HG03354 (cell line): ENCODE measurements at regions not wholly inside any gene's neighbourhood (a gene's known extent, or its start where the extent isn't known, plus 50 kb on each side); places are given as distances from the start of the nearest gene placed in this dataset.

Source experiments
- ATAC-seq: cut with Tn5 transposase; IDR thresholded peaks from one replicate; pipeline ENCODE4 v1.9.1; 2021; ENCODE audit warnings: mild to moderate bottlenecking; ENCODE audit not compliant: unreplicated experiment, poor library complexity, severe bottlenecking

DNA sequence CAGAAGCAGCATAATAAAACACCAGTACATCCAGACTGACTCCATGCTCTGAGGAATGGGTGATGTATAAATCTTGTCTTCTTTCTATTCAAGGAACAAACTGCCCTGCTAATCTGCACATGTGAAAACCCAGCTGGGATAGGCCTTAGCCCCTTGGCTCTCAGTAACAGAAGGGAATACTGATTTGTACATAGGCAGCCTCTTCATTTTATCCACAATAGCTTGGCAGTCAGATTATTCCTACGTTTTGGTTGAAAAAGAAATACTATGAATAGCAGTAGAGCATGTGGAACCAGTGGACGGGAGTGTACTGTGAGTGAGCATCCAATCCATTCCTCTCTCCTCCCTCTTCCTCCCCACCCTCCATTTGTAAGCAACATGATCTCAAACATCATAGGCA lies 113.5 kb upstream of the ARHGAP5 start:
- ATAC-seq: no peak

DNA sequence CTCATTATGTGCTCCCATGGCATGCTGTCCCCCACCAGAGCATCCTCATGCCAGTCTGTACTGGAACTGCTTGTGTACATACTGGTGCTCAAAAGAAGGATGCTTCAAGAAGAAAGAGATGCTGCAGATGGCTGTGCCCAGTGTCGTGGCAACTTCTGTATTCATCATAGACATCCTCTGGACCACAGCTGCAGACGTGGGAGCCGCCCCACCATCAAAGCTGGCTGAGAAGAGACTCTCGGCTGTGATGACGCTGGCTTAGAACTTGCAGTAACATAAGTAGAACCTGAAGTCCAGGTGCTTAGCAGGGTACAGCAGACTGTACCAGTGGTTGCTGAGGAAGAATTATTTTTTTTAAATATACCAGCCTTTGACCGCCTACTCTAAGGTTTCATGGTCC lies 112.6 kb upstream of the ARHGAP5 start:
- no peak for ATAC-seq

DNA sequence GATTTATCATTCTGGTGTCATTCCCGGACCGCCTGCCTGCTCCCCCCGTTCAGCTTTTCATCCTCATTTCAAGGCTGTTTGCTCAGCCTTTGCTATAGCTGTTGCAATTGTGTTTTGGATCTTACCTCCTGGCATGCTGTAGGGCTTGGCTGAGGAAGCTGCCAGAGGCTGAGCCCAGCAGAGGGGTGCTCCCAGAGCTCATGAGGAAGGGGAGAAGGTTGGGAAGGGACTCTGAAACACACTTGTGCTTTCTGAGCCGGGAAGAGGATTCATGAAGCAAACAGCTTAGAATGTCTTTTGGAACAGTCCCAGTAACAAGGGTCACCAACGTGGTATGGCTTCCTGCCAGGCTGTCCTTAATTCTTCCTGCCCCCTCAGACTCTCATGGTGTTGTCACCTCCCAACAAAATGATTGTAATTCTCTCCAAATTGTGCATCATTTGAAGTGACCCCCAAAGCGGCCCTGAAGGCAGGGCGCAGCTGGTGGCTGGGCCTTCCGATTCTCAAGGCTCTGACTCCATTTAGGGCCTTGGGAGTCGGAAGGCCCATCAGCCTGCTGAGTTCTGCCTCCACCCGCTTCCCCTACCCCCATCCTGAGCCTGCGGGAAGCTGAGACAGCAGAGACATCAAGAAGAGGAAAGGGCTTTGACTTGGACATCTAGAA lies 111.9 kb upstream of the ARHGAP5 start:
- ATAC-seq: no peak

DNA sequence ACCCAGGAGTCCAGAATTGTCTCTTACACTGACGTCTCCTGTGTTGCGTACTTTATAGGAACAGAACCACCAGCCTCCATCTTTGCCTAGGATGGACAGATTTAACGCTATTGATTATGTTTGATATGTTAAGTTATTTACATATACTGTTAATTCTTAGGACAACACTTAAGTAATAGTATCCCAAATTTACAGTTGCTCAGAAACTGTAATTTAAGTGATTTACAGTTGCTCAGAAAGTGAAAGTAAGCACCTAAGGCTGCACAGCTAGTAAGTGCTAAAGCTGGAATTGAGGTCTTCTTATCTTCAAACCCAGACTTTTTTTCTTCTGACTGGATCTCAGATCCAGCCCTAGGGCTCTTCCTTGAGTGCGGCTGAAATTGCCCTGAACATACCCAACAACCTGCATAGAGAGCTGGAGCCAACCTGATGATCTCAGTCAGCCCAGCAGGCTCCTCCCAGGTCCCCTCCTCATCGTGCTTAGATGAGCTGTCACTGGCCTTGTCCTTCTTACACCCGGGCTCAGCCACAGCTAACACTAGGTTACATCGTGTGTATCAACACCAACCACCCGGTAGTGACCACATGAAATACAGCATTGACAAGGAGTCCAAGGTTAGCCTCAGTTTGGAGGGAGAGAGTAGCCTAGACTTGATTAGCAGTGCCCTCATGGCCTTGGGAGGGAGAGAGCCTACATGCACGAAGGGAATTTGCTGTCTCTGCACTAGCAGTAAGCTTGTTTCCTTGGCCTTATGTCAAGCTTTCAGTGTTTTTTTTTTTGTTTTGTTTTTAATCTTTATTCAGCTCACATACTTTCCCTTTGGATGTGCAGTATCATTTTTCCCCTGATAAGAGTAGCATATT lies 111.1 kb upstream of the ARHGAP5 start:
- no peak for ATAC-seq

DNA sequence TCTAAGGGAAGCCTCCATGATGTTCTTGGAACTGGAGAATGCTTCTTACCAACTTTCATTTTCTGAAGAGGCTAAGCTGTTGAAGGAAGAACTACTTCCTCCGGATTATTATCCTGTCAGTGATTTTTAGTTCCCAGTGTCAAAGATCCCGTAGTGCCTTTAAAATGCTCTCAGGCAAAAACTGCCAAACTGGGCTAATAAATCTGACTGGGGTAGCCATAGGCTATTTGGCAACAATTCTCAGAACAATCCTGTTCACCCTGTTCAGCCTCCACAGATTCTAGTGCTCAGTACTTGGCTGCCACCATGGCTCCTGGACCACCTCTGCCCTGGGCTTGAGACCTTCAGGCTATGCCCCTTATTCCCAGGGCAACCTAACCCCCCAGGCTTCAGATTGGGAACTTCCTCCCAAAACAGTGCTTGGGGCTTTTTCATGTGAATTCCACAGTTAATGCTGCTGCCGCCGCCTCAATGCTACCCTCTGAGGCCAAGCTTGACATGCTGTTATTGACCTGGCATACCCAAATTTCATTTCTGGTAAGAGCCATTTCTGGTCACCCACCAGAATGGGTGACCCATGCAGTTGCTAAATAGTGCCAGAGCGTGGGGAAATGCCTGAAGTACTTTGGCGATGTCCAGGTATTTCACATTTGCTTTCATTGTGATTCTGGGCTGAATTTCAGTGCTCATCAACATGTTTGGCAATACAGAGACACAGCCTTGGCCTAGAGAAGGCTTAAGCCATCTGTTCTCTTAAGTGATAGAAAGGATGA lies 110.0 kb upstream of the ARHGAP5 start:
- peak; percentile 19 for ATAC-seq

DNA sequence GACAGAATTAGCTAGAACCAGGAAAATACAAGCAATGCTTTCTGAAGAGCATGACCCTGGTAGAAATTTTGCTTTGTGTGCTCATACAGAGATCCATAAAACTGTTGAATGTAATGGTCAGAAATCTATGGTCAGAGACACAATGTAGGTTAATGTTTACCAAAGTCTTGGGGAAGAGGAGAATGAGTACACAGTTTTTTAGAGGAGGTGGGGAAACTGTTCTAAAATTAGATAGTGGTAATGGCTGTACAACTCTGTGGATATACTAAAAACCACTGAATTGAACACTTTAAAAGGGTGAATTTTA lies 109.5 kb upstream of the ARHGAP5 start:
- ATAC-seq: peak; percentile 49

DNA sequence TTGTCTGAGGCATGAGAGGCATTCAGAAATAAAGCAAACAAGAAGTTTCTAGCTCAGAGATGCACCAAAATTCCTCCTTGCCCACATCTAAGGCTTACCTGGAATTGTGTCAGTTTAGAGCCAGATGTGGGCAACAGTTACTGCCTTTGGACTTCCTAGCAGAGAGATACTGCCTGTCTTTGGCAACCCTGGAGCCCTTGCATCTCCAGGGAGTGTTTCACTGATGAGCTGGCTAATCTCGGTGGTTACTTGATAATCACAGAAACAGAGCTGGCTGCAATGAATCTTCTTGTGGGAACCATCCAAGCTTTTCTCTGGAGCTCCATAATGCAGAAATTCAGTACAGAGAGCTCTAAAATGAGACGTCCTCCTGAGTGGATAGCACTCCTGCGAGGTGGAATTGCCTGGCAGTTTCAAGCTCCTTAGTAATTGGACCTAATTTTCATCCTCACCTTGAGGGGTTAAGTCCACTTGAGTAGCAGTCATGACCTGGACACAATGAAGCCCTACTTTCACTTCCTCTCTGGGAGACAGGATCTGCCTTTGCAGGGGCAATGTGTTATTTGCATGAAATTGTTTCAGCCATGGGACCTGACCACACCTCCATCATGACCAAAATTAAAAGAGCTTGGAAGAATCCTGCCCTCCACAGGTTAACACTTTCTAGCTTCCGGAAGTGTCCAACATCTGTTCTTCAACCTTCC lies 108.8 kb upstream of the ARHGAP5 start:
- peak; percentile 68 for ATAC-seq

DNA sequence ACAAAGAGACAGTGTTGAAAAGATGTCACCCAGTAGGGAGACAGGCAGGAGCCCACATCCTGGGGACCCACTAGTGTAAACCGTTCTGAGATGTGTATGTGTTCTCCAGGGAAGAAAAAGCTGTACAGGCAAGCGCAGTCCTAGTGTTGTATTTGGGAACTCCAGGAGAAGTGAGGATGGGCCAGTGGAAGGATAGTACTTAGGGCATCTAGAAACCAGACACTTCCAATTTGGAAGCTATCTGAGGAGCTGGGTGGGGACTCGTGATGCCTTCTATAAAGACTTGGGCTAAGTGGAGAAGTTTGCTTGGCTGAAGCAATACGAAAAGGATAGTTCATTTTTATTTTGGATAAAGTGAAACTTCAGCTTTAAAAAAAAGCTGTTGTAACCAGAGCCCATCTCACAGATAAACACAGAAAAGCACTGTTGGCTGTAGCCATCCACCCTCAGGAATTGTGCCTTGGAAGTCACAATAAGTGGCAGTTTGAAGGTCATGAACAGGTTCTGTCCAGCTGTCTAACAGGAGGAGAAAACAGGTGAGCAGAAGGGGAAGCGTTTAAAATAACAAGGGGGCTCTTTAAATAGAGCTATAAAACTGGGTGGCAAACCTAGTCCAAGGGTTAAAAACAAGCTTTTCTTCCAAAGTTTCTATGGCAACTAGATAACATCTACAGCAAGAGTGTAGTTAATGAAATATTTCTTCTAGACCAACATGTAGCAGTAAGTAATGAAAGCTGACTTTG lies 108.0 kb upstream of the ARHGAP5 start:
- no peak for ATAC-seq

DNA sequence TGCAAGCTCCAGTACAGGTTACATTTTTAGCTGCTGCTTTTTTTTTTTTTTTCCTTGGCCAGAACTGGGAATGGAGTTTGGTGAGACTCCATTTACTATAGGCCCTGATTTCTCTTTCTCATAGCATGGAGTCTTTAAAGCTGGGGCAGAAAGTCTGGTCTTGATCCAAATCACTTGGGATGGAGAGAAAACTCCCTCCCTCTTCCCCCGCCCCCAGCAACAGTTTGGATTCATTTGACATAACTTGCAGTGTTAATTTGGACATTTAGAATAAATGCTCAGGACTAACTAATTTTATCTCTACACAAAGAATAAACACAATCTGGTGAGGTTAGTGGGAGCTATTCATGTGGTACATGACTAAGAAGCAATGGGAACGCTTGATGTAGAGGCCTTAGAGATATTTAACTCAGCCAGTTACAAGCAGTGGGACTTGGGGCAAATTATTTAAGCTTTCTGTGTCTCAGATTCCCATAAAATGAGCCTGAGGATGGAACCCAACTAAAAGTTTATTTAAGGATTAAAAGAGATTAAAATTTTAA lies 107.3 kb upstream of the ARHGAP5 start:
- no peak for ATAC-seq

DNA sequence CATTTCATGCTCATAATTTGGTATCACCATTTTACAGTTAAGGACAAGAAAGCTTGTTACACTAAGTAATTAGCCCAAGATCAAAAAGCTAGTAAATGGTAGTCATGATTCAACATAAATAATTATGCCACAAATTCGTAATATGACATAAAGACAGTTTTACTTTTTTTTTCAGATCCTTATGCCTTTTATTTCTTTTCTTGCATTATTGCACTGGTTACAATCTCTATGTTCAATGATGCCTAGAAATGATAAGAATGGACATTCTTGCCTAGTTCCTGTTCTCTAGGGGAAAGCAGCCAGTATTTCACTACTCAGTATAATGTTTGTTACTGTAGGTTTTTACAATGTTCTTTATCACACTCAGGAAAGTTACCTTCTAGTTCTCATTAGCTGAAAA lies 106.4 kb upstream of the ARHGAP5 start:
- ATAC-seq: no peak

DNA sequence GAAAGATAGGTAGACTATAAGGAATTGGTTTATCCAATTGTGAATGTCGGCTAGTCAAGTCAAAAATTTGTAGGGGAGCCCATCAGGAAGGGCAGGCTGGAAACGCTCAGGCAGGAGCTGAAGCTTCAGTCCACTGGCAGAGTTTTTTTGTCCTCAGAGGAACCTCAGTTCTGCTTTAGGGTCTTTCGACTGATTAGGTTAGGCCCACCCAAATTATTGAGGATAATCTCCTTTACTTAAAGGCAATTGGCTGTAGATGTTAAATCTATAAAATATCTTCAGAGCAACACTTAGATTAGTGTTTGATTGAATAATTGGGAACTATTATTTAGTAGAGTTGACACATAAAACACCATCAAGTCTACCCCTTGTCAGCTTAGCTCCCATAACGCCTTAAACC lies 105.5 kb upstream of the ARHGAP5 start:
- ATAC-seq: no peak

DNA sequence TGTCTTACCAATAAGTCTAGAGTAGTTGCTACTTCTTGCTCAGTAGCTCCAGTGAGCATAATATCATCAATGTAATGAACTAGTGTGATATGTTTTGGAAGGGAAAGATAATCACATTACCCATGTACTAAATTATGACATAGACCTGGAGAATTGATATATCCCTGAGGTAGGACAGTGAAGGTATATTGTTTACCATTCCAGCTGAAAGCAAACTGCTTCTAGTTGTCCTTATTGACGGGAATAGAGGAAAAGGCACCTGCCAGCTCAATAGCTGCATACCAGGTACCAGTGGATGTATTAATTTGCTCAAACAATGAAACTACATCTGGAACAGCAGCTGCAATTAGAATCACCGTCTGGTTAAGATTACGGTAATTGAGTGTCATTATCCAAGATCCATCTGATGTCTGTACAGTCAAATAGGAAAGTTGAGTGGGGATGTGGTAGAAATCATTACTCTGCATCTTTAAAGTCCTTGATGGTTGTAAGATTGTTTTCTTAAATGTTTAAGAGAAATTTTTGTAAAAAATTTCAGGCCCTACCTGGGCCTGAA lies 100.0 kb upstream of the ARHGAP5 start:
- ATAC-seq: no peak

DNA sequence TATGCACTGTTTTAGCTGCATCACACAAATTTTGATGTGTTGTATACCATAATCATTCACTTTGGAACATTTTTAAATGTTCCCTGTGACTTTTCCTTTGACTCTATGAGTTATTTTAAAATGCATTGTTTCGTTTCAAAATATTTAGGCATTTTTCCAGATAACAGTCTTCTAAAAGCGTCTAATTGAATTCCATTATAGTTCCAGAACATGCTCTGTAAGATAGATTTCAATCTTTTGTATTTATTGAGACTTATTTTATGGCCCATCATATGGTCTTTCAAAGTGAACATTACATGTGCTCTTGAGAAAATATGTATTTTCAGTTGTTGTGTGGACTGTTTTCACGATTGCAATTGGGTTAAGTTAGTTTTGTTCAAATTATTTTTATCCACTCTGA lies 98.7 kb upstream of the ARHGAP5 start:
- ATAC-seq: no peak

DNA sequence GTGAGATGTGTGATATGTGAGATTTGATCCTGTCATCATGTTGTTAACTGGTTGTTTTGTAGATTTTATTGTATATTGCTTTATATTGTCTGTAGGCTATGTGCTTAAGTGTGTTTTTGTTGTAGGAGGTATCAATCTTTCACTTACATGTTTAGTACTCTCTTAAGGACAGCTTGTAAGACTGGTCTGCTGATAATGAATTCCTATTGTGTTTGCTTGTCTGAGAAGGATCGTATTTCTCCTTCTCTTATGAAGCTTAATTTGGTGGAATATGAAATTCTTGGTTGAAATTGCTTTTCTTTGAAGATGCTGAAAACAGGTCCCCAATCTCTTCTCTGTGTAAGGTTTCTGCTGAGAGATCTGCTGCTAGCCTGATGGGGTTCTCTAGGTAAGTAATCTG lies 94.5 kb upstream of the ARHGAP5 start:
- ATAC-seq: no peak

DNA sequence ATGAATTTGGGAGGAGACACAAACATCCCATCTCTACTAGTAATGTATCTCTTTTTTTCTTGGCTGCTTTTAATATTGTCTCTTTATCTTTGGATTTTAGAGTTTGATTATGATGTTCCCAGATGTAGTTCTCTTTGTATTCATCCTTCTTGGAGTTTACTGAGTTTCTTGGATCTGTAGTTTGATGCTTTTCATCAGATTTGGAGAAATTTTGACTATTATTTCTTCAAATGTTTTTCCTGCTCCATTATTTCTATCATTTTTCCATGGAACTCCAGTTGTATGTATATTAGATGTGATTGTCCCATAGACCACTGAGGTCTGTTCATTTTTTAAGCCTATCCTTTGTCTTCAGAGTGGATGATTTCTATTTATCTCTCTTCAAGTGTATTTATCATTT lies 90.7 kb upstream of the ARHGAP5 start:
- no peak for ATAC-seq

DNA sequence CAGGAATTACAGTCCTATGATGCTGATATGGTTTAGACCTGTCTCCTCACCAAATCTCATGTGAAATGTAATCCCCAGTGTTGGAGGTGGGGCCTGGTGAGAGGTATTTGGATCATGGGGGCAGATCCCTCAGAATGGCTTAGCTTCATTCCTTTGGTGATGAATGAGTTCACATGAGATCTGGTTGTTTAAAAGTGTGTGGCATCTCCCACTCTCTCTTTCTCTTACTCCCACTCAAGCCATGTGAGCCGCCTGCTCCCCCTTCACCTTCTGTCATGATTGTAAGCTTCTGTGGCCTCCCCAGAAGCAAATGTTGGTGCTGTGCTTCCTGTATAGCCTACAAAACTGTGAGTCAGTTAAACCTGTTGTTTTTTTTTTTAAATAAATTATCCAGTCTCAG lies 89.4 kb upstream of the ARHGAP5 start:
- ATAC-seq: no peak

DNA sequence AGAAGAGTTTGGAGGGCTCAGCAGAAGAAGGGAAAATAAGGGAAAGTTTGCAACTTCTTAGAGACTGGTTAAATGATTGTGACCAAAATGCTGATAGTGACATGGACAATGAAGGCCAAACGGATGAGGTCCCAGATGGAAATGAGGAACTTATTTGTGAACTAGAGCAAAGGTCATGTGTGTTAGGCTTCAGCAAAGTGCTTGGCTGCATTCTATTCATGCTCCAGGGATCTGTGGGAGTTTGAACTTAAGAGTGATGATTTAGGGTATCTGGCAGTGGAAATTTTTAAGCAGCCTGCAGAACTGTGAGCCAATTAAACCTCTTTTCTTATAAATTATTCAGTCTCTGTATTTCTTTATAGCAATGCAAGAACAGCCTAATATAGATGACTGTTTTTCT lies 88.9 kb upstream of the ARHGAP5 start:
- ATAC-seq: no peak

DNA sequence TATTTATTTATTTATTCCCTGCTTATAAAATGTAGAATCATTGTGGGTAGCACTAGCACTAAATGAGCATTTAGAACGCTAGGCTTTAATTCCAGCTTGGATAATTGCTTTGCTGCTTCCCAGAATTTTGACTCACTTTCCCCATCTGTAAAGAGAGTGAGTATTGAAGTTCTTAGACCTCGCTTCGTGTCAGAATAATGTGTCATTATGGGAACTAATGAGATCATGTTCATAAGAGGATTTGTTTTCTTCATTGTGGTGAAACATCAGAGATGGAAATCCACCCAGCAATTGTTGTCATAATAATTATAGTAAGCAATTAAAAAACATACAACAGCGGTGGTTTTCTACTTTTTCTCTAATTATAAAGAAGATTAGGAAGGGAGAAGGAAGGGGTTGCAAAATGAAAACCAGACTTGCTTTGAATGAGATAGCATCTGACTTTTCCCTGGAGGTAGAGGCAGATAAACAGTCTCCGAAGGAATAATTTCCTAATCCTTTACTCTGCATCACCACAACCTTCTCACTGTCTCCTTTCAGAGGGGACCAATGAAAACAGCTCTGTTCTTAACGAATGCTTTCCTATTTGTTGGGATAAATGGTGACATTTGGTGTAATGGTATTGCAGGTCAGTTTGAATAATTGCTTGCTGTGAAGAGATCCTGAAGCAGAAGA lies 86.8 kb upstream of the ARHGAP5 start:
- no peak for ATAC-seq
